H7 (cell line): ENCODE measurements at regions not wholly inside any gene's neighbourhood (a gene's known extent, or its start where the extent isn't known, plus 50 kb on each side); places are given as distances from the start of the nearest gene placed in this dataset.
"Not testable (repeated sequence)": the region's sequence is repeated elsewhere in the genome, so short reads cannot be mapped to it uniquely, and the experiment has no call there.

Experiments used
- DNase-seq: peaks from one replicate; pipeline ENCODE4 v3.0.0; 2012
- H3K27me3 ChIP-seq: 2 replicates; pipeline ENCODE4 v1.6.0; 2011; ENCODE audit warnings: mild to moderate bottlenecking, low read length; ENCODE audit not compliant: control insufficient read depth, insufficient read depth
- H3K36me3 ChIP-seq: replicated peaks from 2 replicates; pipeline ENCODE4 v1.5.1; 2011; ENCODE audit warnings: low read length; ENCODE audit not compliant: control insufficient read depth, insufficient read depth
- H3K4me3 ChIP-seq: 2 replicates; pipeline ENCODE4 v1.5.1; 2011; ENCODE audit warnings: low read depth, mild to moderate bottlenecking, control low read depth, low read length, moderate library complexity; ENCODE audit not compliant: insufficient read depth

DNA sequence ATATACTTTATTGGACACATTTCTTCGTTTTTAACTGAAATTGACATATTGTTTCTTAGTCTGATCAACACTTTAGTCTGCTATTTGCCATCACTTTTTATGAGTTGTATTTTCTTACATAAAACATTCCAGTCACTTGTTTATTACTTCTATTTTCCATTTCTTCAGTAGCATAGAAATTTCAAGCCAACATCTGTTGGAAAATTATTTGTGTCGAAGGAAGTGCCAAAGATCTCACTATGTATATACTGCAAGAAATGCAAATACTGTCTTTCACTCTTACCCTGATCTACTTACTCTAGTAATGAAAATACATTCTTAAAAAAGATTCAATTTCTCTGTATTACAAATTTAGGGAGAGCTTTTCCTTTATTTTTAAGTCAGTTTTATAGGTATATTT lies 105.9 kb downstream of the SLC17A6 start:
- no peak overlapping the region for H3K4me3 ChIP-seq
- DNase-seq: no peak
- H3K27me3 ChIP-seq: peaks cover 15% of the 10 kb centered on the region
- no peaks in the 10 kb centered on the region for H3K36me3 ChIP-seq

DNA sequence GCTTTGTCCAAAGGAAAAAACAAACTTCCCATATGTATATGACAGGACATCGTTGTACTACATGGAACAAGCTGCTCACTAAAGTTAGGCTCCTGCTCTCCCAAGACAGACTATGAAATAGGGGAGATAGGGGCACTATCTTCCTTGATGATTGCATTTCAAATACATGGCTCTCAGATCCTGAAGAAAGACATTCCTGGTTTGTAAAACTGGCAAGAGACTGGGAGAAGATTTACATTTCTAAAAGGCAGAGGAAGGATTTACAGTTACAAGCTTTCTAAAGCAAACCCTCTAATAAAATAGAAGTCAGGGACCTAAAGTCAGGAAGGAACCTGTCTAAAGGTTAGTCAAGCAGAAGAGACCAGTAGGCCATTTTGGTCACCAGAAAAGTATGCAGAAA lies 103.7 kb downstream of the SLC17A6 start:
- peaks cover 15% of the 10 kb centered on the region for H3K27me3 ChIP-seq
- no peak overlapping the region for H3K4me3 ChIP-seq
- no peak for DNase-seq
- H3K36me3 ChIP-seq: no peaks in the 10 kb centered on the region

DNA sequence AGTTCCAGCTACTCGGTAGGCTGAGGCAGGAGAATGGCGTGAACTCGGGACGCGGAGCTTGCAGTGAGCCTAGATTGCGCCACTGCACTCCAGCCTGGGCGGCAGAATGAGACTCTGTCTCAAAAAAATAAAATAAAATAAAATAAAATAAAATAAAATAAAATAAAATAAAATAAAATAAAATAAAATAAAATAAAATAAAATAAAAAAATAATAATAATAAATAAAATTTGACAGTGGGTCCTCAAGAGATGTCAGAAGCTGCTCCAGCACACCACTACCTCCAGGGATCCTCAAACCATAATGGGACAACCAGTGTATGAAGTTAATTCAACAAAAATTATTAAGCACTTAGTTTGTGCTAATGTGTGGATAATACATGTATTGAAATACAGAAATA lies 97.4 kb downstream of the SLC17A6 start:
- H3K4me3 ChIP-seq, H3K27me3 ChIP-seq, H3K36me3 ChIP-seq, DNase-seq: not testable (repeated sequence)

DNA sequence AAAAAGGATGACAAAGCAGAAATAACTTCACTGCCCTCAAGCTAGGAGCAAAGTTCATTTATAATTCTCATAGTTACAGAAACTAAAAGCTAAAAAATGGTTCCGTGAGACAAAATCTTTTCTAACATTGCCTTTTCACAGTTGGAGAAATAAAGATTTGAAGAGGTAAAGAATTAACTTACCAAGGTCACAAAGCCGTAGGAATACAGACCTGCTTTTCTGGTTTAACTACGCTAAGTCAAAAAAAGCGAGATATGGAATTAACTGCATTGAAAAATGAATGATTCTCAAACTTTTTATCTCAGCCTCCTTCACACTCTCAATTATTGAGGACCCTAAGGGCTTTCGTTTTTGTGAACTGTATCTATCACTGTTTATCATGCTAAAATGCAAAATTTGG lies 95.3 kb downstream of the SLC17A6 start:
- Histone ChIP-seq H3K4me3 (no peak overlapping the region), H3K36me3 (no peaks in the 10 kb centered on the region), H3K27me3 (no peaks in the 10 kb centered on the region; the same call in 1 of the 2 replicates)
- no peak for DNase-seq

DNA sequence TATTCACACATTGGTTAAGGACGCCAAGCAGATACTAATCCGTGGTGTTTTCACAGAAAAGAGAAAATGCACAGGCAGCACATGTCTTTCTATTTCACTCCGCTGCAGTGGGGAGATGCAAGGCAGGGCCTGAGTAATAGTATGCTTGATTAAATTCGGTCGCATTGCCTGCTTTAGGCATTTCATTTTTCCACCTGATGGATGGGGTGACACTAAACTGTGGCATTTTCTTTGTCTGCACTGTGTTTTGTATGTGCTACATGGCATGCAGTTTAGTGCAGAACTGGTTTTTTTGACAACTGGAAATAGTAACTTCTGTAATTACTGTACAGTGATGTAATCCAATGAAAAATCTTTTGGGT lies 94.9 kb downstream of the SLC17A6 start:
- Histone ChIP-seq H3K4me3 (peak overlapping the region; percentile 37; the same call in 1 of the 2 replicates), H3K36me3 (no peaks in the 10 kb centered on the region), H3K27me3 (no peaks in the 10 kb centered on the region; the same call in 1 of the 2 replicates)
- no peak for DNase-seq

DNA sequence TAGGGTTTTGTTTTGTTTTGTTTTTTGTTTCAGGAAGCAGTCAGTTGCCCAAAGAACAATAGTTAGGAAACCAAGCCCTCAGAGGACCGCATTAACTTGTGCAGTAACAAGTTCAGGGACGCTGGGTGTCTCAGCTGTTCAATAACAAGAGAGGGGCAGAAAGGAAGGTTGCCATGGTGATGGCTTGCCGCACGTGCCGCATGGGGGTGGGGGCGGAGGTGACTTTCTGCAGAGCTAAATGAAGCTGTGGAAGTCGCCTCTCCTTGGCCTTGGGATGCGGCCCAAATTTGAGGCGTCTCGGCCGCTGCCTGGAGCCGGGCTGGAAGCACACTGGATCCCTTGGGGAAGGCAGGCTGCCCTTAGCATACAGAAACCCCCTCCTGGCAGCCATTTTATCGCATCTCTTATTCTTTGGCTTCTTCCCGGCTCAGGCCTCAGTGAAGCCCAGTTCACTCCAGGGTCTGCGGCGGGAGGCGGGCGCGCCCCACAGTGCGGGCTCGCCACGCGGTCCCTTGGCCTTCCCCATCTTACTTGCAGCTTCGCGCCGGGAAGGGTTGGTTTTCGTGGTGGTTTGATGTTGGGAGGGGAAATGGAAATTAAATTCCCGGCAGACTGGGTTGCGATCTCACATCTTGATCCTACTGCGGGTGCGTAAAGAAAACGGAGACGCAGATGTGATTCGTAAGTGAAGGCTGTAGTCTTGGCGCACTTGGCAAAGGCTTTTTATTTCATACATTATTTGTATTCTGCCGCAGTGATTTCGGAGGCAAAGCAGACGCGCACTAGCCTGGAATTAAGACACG lies 94.3 kb downstream of the SLC17A6 start:
- Histone ChIP-seq H3K4me3 (peak overlapping the region; percentile 37; the same call in 1 of the 2 replicates), H3K27me3 (no peaks in the 10 kb centered on the region; the same call in 1 of the 2 replicates), H3K36me3 (no peaks in the 10 kb centered on the region)
- peak; percentile 60 for DNase-seq

DNA sequence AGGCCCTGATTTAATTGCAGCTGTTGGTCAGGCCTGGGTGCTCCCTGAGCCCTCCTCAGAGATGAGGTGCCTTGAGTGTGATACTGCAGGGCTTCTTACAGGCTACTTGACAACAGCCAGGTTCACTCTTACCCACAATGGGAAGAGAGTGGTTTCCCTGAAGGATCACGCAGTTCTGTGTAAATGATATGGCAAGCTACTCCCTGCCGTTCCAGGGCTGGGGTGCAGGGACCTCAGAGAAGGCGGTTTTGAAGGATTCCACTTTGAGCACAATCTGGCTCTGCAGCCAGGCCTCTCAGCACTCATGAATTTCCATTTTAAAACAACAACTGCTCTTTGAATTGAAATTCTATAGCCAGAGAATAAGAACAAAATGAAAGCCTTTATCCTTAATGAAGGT lies 92.9 kb downstream of the SLC17A6 start:
- H3K36me3 ChIP-seq: no peaks in the 10 kb centered on the region
- H3K27me3 ChIP-seq: no peaks in the 10 kb centered on the region; the same call in 1 of the 2 replicates
- H3K4me3 ChIP-seq: no peak overlapping the region
- DNase-seq: no peak

DNA sequence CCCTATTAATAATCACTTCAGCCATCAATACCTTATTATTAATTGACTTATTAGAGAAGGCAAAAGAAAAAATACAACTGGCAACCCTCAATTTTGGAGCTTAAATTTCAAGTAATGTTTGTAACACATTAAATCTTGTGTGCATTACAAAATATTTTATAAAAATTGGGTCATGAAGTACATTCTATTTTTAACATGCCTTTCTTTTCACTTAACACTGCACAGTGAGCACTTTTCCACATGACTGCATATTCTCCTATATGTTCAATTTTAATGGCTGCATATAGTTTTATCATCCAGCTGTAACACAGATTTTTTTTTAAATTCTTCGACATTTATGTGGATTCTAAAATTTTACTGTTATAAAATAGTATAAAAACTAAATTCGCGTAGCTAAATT lies 92.5 kb downstream of the SLC17A6 start:
- DNase-seq: no peak
- no peak overlapping the region for H3K4me3 ChIP-seq
- H3K36me3 ChIP-seq: no peaks in the 10 kb centered on the region
- no peaks in the 10 kb centered on the region; the same call in 1 of the 2 replicates for H3K27me3 ChIP-seq

DNA sequence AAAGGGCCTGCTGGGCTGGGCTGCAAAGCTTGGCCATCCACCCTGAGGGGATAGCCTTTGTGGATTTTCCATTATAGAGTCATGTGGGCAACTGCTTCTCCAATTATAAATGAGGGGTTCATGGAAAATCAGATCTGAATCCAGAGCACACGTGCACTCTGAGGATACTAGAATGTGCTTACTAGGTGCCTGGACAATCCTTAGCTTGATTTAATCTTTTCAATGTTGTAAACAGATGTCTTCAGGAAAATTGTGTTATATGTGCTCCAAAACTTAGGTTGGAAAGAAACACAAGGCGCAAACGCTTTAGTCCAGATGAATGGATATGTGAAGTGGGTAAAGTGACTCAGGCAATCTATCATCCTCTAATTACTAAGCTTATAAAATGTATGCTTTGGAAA lies 92.0 kb downstream of the SLC17A6 start:
- H3K4me3 ChIP-seq: no peak overlapping the region
- no peak for DNase-seq
- no peaks in the 10 kb centered on the region for H3K36me3 ChIP-seq
- H3K27me3 ChIP-seq: no peaks in the 10 kb centered on the region; the same call in 1 of the 2 replicates
